Uterus (tissue), 3 donors: ENCODE measurements at regions not wholly inside any gene's neighbourhood (a gene's known extent, or its start where the extent isn't known, plus 50 kb on each side); places are given as distances from the start of the nearest gene placed in this dataset.

Experiments used
- DNase-seq, 2 donors: peaks; one replicate each; pipeline ENCODE4 v3.0.0-alpha.2; 2019 to 2020
- H3K27ac ChIP-seq, 2 donors: fragments of 200-600 bp; sonication (generic); 1 replicate in 1 of 2; 2 replicates in 1 of 2; pipeline ENCODE4 v1.5.1; 2016 to 2018
- H3K27me3 ChIP-seq, 2 donors: fragments of 200-600 bp; sonication (generic); one replicate each; pipeline ENCODE4 v1.5.1; 2018 to 2019; ENCODE audit warnings: control low read depth in 1 of 2
- H3K36me3 ChIP-seq, 2 donors: fragments of 200-600 bp; sonication (generic); one replicate each; pipeline ENCODE4 v1.5.1; 2019; ENCODE audit warnings: control low read depth in 1 of 2
- H3K4me1 ChIP-seq, 2 donors: fragments of 200-600 bp; sonication (generic); one replicate each; pipeline ENCODE4 v1.5.1; 2018 to 2019; ENCODE audit warnings: control low read depth in 1 of 2
- H3K4me3 ChIP-seq, 2 donors: fragments of 200-600 bp; sonication (generic); 1 replicate in 1 of 2; 2 replicates in 1 of 2; pipeline ENCODE4 v1.5.1; 2018 to 2019; ENCODE audit warnings: mild to moderate bottlenecking in 1 of 2
- H3K9me3 ChIP-seq, 2 donors: fragments of 200-600 bp; sonication (generic); one replicate each; pipeline ENCODE4 v1.5.1; 2019; ENCODE audit warnings: control low read depth in 1 of 2
- CTCF ChIP-seq, 4 experiments: fragments of 200-600 bp in 2 of 4; fragments of 450-650 bp in 2 of 4; sonication (generic) in 2 of 4; IDR thresholded peaks; one replicate each; pipeline ENCODE4 v1.5.1; 2016 to 2019; ENCODE audit warnings: antibody characterized with exemption in 4 of 4, mild to moderate bottlenecking in 2 of 4, moderate library complexity in 1 of 4
- POLR2A ChIP-seq, 2 donors: fragments of 450-650 bp; IDR thresholded peaks; one replicate each; pipeline ENCODE4 v1.6.1; 2016; ENCODE audit warnings: antibody characterized with exemption in 2 of 2, mild to moderate bottlenecking in 1 of 2, moderate library complexity in 1 of 2
- intact Hi-C: fragments of 100-400 bp; cut with DNase I; formaldehyde crosslinking; loops from one replicate; pipeline ENCODE4 v1.15.1; 2023; ENCODE audit warnings: low total_unique reads
- donor health status: DM: yes; HTN: yes; CAD: no.

- H3K4me3 ChIP-seq, result no peak overlapping the region
- H3K36me3 ChIP-seq, result no peaks in the 10 kb centered on the region
- H3K4me1 ChIP-seq, result no peaks in the 10 kb centered on the region
- H3K27me3 ChIP-seq, result no peaks in the 10 kb centered on the region
- TF ChIP-seq POLR2A (IDR thresholded peaks at IDR 0.05), result no peak
- TF ChIP-seq CTCF (IDR thresholded peaks at IDR 0.05), result no peak
- H3K9me3 ChIP-seq, result no peaks in the 10 kb centered on the region
- intact Hi-C loops, result no loop called here
- no peak overlapping the region for H3K27ac ChIP-seq
- no peak for DNase-seq
Observed at GRCh38 chr3:147613725-147614124, 204.6 kb downstream of the ZIC1 start.

GRCh38 chr3:147614210-147614609 lies 205.0 kb downstream of the ZIC1 start:
- H3K4me1 ChIP-seq, result no peaks in the 10 kb centered on the region
- no peak overlapping the region for H3K4me3 ChIP-seq
- DNase-seq, result no peak
- TF ChIP-seq POLR2A (IDR thresholded peaks at IDR 0.05), result no peak
- no peak for TF ChIP-seq CTCF (IDR thresholded peaks at IDR 0.05)
- no peaks in the 10 kb centered on the region for H3K9me3 ChIP-seq
- intact Hi-C loops, result no loop called here
- no peak overlapping the region for H3K27ac ChIP-seq
- H3K36me3 ChIP-seq, result no peaks in the 10 kb centered on the region
- no peaks in the 10 kb centered on the region for H3K27me3 ChIP-seq

GRCh38 chr3:147615035-147615434 lies 205.9 kb downstream of the ZIC1 start:
- Histone ChIP-seq H3K4me1 (no peaks in the 10 kb centered on the region), H3K27ac (no peak overlapping the region), H3K4me3 (no peak overlapping the region), H3K36me3 (no peaks in the 10 kb centered on the region), H3K9me3 (no peaks in the 10 kb centered on the region), H3K27me3 (no peaks in the 10 kb centered on the region)
- no peak for DNase-seq
- TF ChIP-seq POLR2A (IDR thresholded peaks at IDR 0.05), result no peak
- TF ChIP-seq CTCF (IDR thresholded peaks at IDR 0.05), result no peak
- intact Hi-C loops, result no loop called here

- Histone ChIP-seq H3K27me3 (no peaks in the 10 kb centered on the region), H3K4me1 (no peaks in the 10 kb centered on the region), H3K27ac (no peak overlapping the region), H3K36me3 (no peaks in the 10 kb centered on the region), H3K4me3 (no peak overlapping the region), H3K9me3 (no peaks in the 10 kb centered on the region)
- no peak for DNase-seq
- intact Hi-C loops, result no loop called here
- no peak for TF ChIP-seq CTCF (IDR thresholded peaks at IDR 0.05)
- no peak for TF ChIP-seq POLR2A (IDR thresholded peaks at IDR 0.05)
Observed at GRCh38 chr3:147616998-147617619, 207.9 kb downstream of the ZIC1 start.

- no peak overlapping the region for H3K27ac ChIP-seq
- TF ChIP-seq CTCF (IDR thresholded peaks at IDR 0.05) (no peak), POLR2A (IDR thresholded peaks at IDR 0.05) (no peak)
- H3K4me3 ChIP-seq, result no peak overlapping the region
- H3K9me3 ChIP-seq, result no peaks in the 10 kb centered on the region
- no peaks in the 10 kb centered on the region for H3K4me1 ChIP-seq
- no peaks in the 10 kb centered on the region for H3K36me3 ChIP-seq
- no peaks in the 10 kb centered on the region for H3K27me3 ChIP-seq
- intact Hi-C loops, result no loop called here
- no peak for DNase-seq
Observed at GRCh38 chr3:147618691-147619090, 209.5 kb downstream of the ZIC1 start.
